ENCODE measurements at regions not wholly inside any gene's neighbourhood (a gene's known extent, or its start where the extent isn't known, plus 50 kb on each side); places are given as distances from the start of the nearest gene placed in this dataset.

DNA sequence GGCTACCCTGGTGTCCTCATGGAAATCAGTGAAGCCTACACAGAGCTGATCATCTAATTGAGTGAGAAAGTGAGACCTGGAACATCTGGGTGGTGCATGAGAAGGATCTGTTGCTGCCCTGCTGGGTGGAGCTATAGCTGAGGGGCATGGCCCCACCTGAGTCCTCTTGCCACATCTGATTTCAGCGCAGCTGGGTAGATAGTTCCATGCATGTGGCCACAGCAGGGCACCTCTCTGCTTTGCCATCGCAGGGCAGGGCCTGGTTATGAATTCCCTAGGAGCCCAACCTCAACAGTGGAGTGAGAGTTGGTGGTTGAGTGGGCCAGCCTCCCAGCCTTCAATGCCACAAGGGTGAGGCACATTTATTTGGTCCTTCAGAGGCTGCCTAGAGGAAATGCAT is 407.8 kb downstream of the BCL11B start:
- CTCF ChIA-PET: no interaction called here
- no peak for FAIRE-seq

More for the DNA sequence above, 407.8 kb downstream of the BCL11B start:
- no TSS peak for BruUV-seq (replicated peaks)
- Histone ChIP-seq H3K9ac (replicated peaks; ENCODE audit: extremely low read depth, insufficient read depth, low read length) (no peak overlapping the region), H3K27me3 (ENCODE audit: control insufficient read depth in 2 of 2, insufficient read depth in 2 of 2, low read length in 2 of 2) (no peaks in the 10 kb centered on the region), H2AFZ (ENCODE audit: low read depth, low read length) (no peak overlapping the region), H3K79me2 (ENCODE audit: control insufficient read depth, insufficient read depth, low read length) (no peaks in the 10 kb centered on the region), H3K36me3 (ENCODE audit: control insufficient read depth in 2 of 2, extremely low read depth in 1 of 2, insufficient read depth in 2 of 2, low read length in 2 of 2) (no peaks in the 10 kb centered on the region), H3K9me1 (replicated peaks; ENCODE audit: control insufficient read depth, extremely low read depth, insufficient read depth, low read length) (no peaks in the 10 kb centered on the region), H3K4me1 (ENCODE audit: control insufficient read depth, extremely low read depth, insufficient read depth, low read length) (no peaks in the 10 kb centered on the region), H3K4me3 (replicated peaks in 1 of 3; ENCODE audit: insufficient read depth in 1 of 3, low read depth in 1 of 3, low read length in 3 of 3) (no peak overlapping the region), H4K20me1 (replicated peaks; ENCODE audit: control insufficient read depth, extremely low read depth, insufficient read depth, low read length) (no peaks in the 10 kb centered on the region), H3K27ac (ENCODE audit: insufficient read depth, low read depth, low read length) (no peak overlapping the region), H3K4me2 (ENCODE audit: insufficient read depth, low read length) (no peak overlapping the region), H3K9me3 (replicated peaks; ENCODE audit: control insufficient read depth, insufficient read depth, low read length) (peaks cover 6% of the 10 kb centered on the region)
- intact Hi-C loops (cut with micrococcal nuclease) (no loop called here), dilution Hi-C loops (cut with MboI; ENCODE audit: extremely low pct_ligation_motif_present, low sequenced_read_pairs) (no loop called here)
- DNase-seq (ENCODE audit: low read depth, low spot score): no peak
- TF ChIP-seq POLR2A (IDR thresholded peaks at IDR 0.05; ENCODE audit: low read depth, low read length): no peak
- TF ChIP-seq GATA2 (IDR thresholded peaks at IDR 0.05; ENCODE audit: insufficient read depth, insufficient read length, low read depth, low read length): no peak
- no peak for TF ChIP-seq JUN (IDR thresholded peaks at IDR 0.05; ENCODE audit: borderline replicate concordance, insufficient read depth, insufficient read length, low read depth)
- TF ChIP-seq FOS (IDR thresholded peaks at IDR 0.05; ENCODE audit: borderline replicate concordance, insufficient read depth, low read length): no peak
- no peak for TF ChIP-seq EZH2 (IDR thresholded peaks at IDR 0.05; ENCODE audit: borderline replicate concordance, low read depth, low read length, severe bottlenecking)
- TF ChIP-seq POLR2AphosphoS5 (IDR thresholded peaks at IDR 0.05; ENCODE audit: insufficient read depth, low read depth, low read length): no peak
- TF ChIP-seq MAX (IDR thresholded peaks at IDR 0.05; ENCODE audit: insufficient read depth, insufficient read length): no peak
- TF ChIP-seq MYC (IDR thresholded peaks at IDR 0.05; ENCODE audit: low read depth, low read length): no peak
- TF ChIP-seq, protein P1, sequence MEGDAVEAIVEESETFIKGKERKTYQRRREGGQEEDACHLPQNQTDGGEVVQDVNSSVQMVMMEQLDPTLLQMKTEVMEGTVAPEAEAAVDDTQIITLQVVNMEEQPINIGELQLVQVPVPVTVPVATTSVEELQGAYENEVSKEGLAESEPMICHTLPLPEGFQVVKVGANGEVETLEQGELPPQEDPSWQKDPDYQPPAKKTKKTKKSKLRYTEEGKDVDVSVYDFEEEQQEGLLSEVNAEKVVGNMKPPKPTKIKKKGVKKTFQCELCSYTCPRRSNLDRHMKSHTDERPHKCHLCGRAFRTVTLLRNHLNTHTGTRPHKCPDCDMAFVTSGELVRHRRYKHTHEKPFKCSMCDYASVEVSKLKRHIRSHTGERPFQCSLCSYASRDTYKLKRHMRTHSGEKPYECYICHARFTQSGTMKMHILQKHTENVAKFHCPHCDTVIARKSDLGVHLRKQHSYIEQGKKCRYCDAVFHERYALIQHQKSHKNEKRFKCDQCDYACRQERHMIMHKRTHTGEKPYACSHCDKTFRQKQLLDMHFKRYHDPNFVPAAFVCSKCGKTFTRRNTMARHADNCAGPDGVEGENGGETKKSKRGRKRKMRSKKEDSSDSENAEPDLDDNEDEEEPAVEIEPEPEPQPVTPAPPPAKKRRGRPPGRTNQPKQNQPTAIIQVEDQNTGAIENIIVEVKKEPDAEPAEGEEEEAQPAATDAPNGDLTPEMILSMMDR (IDR thresholded peaks at IDR 0.05; ENCODE audit: extremely low read depth in 1 of 2, insufficient read depth in 1 of 2, low read depth in 1 of 2, low read length in 2 of 2): no peak
- POLR2A ChIA-PET: no interaction called here
